H9 (cell line): ENCODE measurements at regions not wholly inside any gene's neighbourhood (a gene's known extent, or its start where the extent isn't known, plus 50 kb on each side); places are given as distances from the start of the nearest gene placed in this dataset.

Source experiments
- DNase-seq: peaks from one replicate; pipeline ENCODE4 v3.0.0-alpha.2; 2017
- H2AFZ ChIP-seq: one replicate; pipeline ENCODE4 v1.6.1; 2013; ENCODE audit warnings: mild to moderate bottlenecking, low read length, control low read depth, moderate library complexity
- H2AK5ac ChIP-seq: 2 replicates; pipeline ENCODE4 v1.6.1; 2013; ENCODE audit warnings: low read length, control low read depth, mixed read lengths; ENCODE audit not compliant: insufficient read length
- H2BK120ac ChIP-seq: one replicate; pipeline ENCODE4 v1.6.1; 2013; ENCODE audit warnings: low read depth, mild to moderate bottlenecking, low read length, control low read depth, inconsistent platforms; ENCODE audit not compliant: poor library complexity, severe bottlenecking
- H2BK12ac ChIP-seq: 2 replicates; pipeline ENCODE4 v1.6.1; 2013; ENCODE audit warnings: low read length, control low read depth, mixed read lengths, low read depth; ENCODE audit not compliant: insufficient read length
- H2BK15ac ChIP-seq: 2 replicates; pipeline ENCODE4 v1.6.1; 2013; ENCODE audit warnings: low read depth, low read length, control low read depth
- H2BK20ac ChIP-seq: one replicate; pipeline ENCODE4 v1.6.1; 2013; ENCODE audit warnings: low read depth, mild to moderate bottlenecking, low read length, control low read depth, inconsistent platforms; ENCODE audit not compliant: poor library complexity, severe bottlenecking
- H2BK5ac ChIP-seq: 2 replicates; pipeline ENCODE4 v1.6.1; 2013; ENCODE audit warnings: low read length, control low read depth, mixed read lengths; ENCODE audit not compliant: insufficient read length
- H3K14ac ChIP-seq: 2 replicates; pipeline ENCODE4 v1.6.1; 2013; ENCODE audit warnings: low read length, control low read depth; ENCODE audit not compliant: insufficient read depth
- H3K18ac ChIP-seq: 2 replicates; pipeline ENCODE4 v1.6.1; 2013; ENCODE audit warnings: low read depth, mild to moderate bottlenecking, mixed read lengths, low read length, control low read depth; ENCODE audit not compliant: insufficient read length
- H3K23ac ChIP-seq: 2 replicates; pipeline ENCODE4 v1.6.1; 2013; ENCODE audit warnings: low read length, control low read depth, mixed read lengths, low read depth; ENCODE audit not compliant: insufficient read length
- H3K23me2 ChIP-seq: 2 replicates; pipeline ENCODE4 v1.6.1; 2013; ENCODE audit warnings: low read depth, mild to moderate bottlenecking, mixed read lengths, low read length, control low read depth; ENCODE audit not compliant: insufficient read length, poor library complexity, severe bottlenecking
- H3K27ac ChIP-seq: 2 replicates; pipeline ENCODE4 v1.5.1; 2013; ENCODE audit warnings: low read length, control low read depth, mixed read lengths, low read depth; ENCODE audit not compliant: insufficient read length
- H3K27me3 ChIP-seq: 2 replicates; pipeline ENCODE4 v1.6.1; 2013; ENCODE audit warnings: low read length, control low read depth, inconsistent platforms; ENCODE audit not compliant: insufficient read depth
- H3K4ac ChIP-seq: 2 replicates; pipeline ENCODE4 v1.6.1; 2013; ENCODE audit warnings: low read depth, mild to moderate bottlenecking, control low read depth, inconsistent platforms, low read length, moderate library complexity
- H3K4me1 ChIP-seq: 2 replicates; pipeline ENCODE4 v1.6.1; 2013; ENCODE audit warnings: low read length, control low read depth, inconsistent platforms; ENCODE audit not compliant: insufficient read depth
- H3K4me2 ChIP-seq: 2 replicates; pipeline ENCODE4 v1.6.1; 2013; ENCODE audit warnings: low read length, control low read depth, mixed read lengths; ENCODE audit not compliant: insufficient read length, insufficient read depth
- H3K56ac ChIP-seq: 2 replicates; pipeline ENCODE4 v1.6.1; 2013; ENCODE audit warnings: low read depth, mild to moderate bottlenecking, mixed read lengths, low read length, control low read depth; ENCODE audit not compliant: insufficient read length
- H3K79me1 ChIP-seq: 2 replicates; pipeline ENCODE4 v1.6.1; 2013; ENCODE audit warnings: low read depth, mild to moderate bottlenecking, moderate library complexity, low read length, control low read depth, inconsistent platforms; ENCODE audit not compliant: insufficient read depth, poor library complexity, severe bottlenecking
- H3K79me2 ChIP-seq: 2 replicates; pipeline ENCODE4 v1.6.1; 2013; ENCODE audit warnings: low read length, control low read depth, inconsistent platforms; ENCODE audit not compliant: insufficient read depth
- H3K9ac ChIP-seq: 2 replicates; pipeline ENCODE4 v1.6.1; 2013; ENCODE audit warnings: low read length, control low read depth, mixed read lengths; ENCODE audit not compliant: insufficient read length; ENCODE audit errors: extremely low read depth
- H3K9me3 ChIP-seq: one replicate; pipeline ENCODE4 v1.6.1; 2013; ENCODE audit warnings: low read depth, low read length, inconsistent platforms; ENCODE audit not compliant: control insufficient read depth
- H3T11ph ChIP-seq: one replicate; pipeline ENCODE4 v1.6.1; 2013; ENCODE audit warnings: mild to moderate bottlenecking, low read length, control low read depth, inconsistent platforms
- H4K20me1 ChIP-seq: one replicate; pipeline ENCODE4 v1.6.1; 2013; ENCODE audit not compliant: control insufficient read depth, insufficient read length, insufficient read depth
- H4K5ac ChIP-seq: 2 replicates; pipeline ENCODE4 v1.6.1; 2013; ENCODE audit warnings: low read depth, mild to moderate bottlenecking, mixed read lengths, low read length, control low read depth; ENCODE audit not compliant: insufficient read length
- H4K8ac ChIP-seq: replicated peaks from 2 replicates; pipeline ENCODE4 v1.6.1; 2013; ENCODE audit warnings: low read length, control low read depth, mixed read lengths, low read depth; ENCODE audit not compliant: insufficient read length
- H4K91ac ChIP-seq: 2 replicates; pipeline ENCODE4 v1.6.1; 2013; ENCODE audit warnings: low read depth, mild to moderate bottlenecking, moderate library complexity, mixed read lengths, low read length, control low read depth; ENCODE audit not compliant: insufficient read length
- H3K27ac Mint-ChIP-seq, 3 experiments: 2 replicates in 2 of 3; 3 replicates in 1 of 3; pipeline ENCODE4 v1.8.0; 2020 to 2021; ENCODE audit warnings: mixed read lengths in 3 of 3, mild to moderate bottlenecking in 1 of 3, moderate library complexity in 1 of 3
- H3K27me3 Mint-ChIP-seq: 2 replicates; pipeline ENCODE4 v1.8.0; 2021; ENCODE audit warnings: low read depth, mild to moderate bottlenecking, moderate library complexity, mixed read lengths
- H3K36me3 Mint-ChIP-seq, 3 experiments: 2 replicates in 2 of 3; 3 replicates in 1 of 3; pipeline ENCODE4 v1.8.0; 2020 to 2021; ENCODE audit warnings: low read depth in 3 of 3, mixed read lengths in 3 of 3; ENCODE audit not compliant: insufficient read depth in 1 of 3
- H3K4me1 Mint-ChIP-seq, 2 experiments: 2 replicates each; pipeline ENCODE4 v1.8.0; 2020; ENCODE audit warnings: mixed read lengths in 2 of 2
- H3K4me3 Mint-ChIP-seq, 2 experiments: 2 replicates in 1 of 2; 3 replicates in 1 of 2; pipeline ENCODE4 v1.8.0; 2020 to 2021; ENCODE audit warnings: mild to moderate bottlenecking in 2 of 2, mixed read lengths in 2 of 2, moderate library complexity in 1 of 2
- H3K9me3 Mint-ChIP-seq, 2 experiments: 2 replicates in 1 of 2; 3 replicates in 1 of 2; pipeline ENCODE4 v1.8.0; 2020; ENCODE audit warnings: mild to moderate bottlenecking in 2 of 2, mixed read lengths in 2 of 2, moderate library complexity in 1 of 2
- CTCF ChIP-seq: fragments of 200-600 bp; sonication (generic); conservative IDR thresholded peaks from 3 replicates; pipeline ENCODE4 v1.8.0; 2021; ENCODE audit warnings: antibody characterized with exemption, mild to moderate bottlenecking
- WGBS: extraction: QIAGEN DNeasy Blood & Tissue Kit; methylation state at CpG from one replicate; pipeline ENCODE4 v1.1.7; 2013; ENCODE audit warnings: missing lambda C conversion rate, low lambda C conversion rate, mixed read lengths; ENCODE audit not compliant: insufficient read length; ENCODE audit errors: extremely low coverage; 5-methylcytosine and 5-hydroxymethylcytosine counted together

DNA sequence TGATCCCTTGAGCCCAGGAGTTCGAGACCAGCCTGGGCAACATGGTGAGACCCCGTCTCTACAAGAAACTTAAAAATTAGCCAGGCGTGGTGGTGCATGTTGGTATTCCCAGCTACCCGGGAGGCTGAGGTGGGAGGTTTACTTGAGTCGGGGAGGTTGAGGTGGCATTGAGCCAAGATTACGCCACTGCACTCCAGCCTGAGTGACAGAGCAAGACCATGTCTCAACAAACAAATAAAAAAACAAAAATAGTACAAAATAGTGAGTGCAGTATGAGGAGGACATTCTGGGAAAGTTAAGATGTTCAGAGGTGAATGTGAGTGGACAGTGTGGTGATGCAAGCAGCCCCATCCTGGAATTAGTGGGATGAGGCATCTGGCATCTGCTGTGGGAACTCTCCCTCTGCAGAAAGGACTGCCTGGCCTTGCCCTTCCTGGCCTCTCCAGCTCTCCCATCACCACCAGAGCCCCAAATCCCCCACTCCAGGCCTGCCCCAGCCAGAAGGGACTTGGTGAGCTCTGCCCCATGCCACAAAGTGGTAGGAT lies 96.6 kb upstream of the PARD3 start:
- H3K36me3 Mint-ChIP-seq: no peaks in the 10 kb centered on the region
- H3T11ph ChIP-seq: no peak overlapping the region
- no peaks in the 10 kb centered on the region; the same call in 1 of the 2 replicates for H3K4me1 ChIP-seq
- 0 out of 4 replicates have a peak, but pooled peaks cover 0 to 2% of the 10 kb centered on the region in 2 experiments for H3K4me1 Mint-ChIP-seq
- H3K27ac Mint-ChIP-seq: no peak overlapping the region
- H2BK20ac ChIP-seq: no peak overlapping the region
- no peak overlapping the region for H4K8ac ChIP-seq
- H2BK12ac ChIP-seq: no peak overlapping the region
- H3K18ac ChIP-seq: no peak overlapping the region
- no peak overlapping the region for H3K9ac ChIP-seq
- H2BK120ac ChIP-seq: no peak overlapping the region
- H2AFZ ChIP-seq: no peak overlapping the region
- H3K79me1 ChIP-seq: no peaks in the 10 kb centered on the region
- H3K23ac ChIP-seq: no peak overlapping the region
- no peak overlapping the region for H2BK5ac ChIP-seq
- no peak overlapping the region for H4K5ac ChIP-seq
- H3K4me3 Mint-ChIP-seq: no peak overlapping the region
- no peaks in the 10 kb centered on the region for H3K79me2 ChIP-seq
- H3K56ac ChIP-seq: no peak overlapping the region
- no peak overlapping the region for H3K27ac ChIP-seq
- no peak overlapping the region for H4K91ac ChIP-seq
- no peak overlapping the region for H3K14ac ChIP-seq
- no peaks in the 10 kb centered on the region for H3K9me3 Mint-ChIP-seq
- H2BK15ac ChIP-seq: no peak overlapping the region
- no peaks in the 10 kb centered on the region for H4K20me1 ChIP-seq
- DNase-seq: no peak
- H3K4me2 ChIP-seq: no peak overlapping the region
- H3K4ac ChIP-seq: no peak overlapping the region
- H3K23me2 ChIP-seq: no peaks in the 10 kb centered on the region
- H3K27me3 Mint-ChIP-seq: no peaks in the 10 kb centered on the region; the same call in 1 of the 2 replicates
- no peak for TF ChIP-seq CTCF
- no peak overlapping the region for H2AK5ac ChIP-seq
- no peaks in the 10 kb centered on the region for H3K27me3 ChIP-seq
- no CpG with 5 or more reads among the region's 6 CpGs for WGBS
- no peaks in the 10 kb centered on the region for H3K9me3 ChIP-seq
